ENCODE measurements at regions not wholly inside any gene's neighbourhood (a gene's known extent, or its start where the extent isn't known, plus 50 kb on each side); places are given as distances from the start of the nearest gene placed in this dataset.

GRCh38 chrX:39002466-39002865 is 201.2 kb downstream of the MID1IP1 start:
- TF ChIP-seq, protein P1, sequence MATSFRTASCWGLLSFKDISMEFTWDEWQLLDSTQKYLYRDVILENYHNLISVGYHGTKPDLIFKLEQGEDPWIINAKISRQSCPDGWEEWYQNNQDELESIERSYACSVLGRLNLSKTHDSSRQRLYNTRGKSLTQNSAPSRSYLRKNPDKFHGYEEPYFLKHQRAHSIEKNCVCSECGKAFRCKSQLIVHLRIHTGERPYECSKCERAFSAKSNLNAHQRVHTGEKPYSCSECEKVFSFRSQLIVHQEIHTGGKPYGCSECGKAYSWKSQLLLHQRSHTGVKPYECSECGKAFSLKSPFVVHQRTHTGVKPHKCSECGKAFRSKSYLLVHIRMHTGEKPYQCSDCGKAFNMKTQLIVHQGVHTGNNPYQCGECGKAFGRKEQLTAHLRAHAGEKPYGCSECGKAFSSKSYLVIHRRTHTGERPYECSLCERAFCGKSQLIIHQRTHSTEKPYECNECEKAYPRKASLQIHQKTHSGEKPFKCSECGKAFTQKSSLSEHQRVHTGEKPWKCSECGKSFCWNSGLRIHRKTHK (tag by site-specific recombination; IDR thresholded peaks at IDR 0.05) = no peak
- TF ChIP-seq TCF7L2 (IDR thresholded peaks at IDR 0.05; ENCODE audit: borderline replicate concordance, low read depth, low read length) (no peak), ZNF670 (tag by site-specific recombination; IDR thresholded peaks at IDR 0.05; ENCODE audit: low read depth) (no peak), PRDM1 (tag by site-specific recombination; IDR thresholded peaks at IDR 0.05) (no peak), ZNF354C (tag by site-specific recombination; IDR thresholded peaks at IDR 0.05; ENCODE audit: borderline replicate concordance, low read depth) (no peak), PRDM10 (tag by site-specific recombination; IDR thresholded peaks at IDR 0.05) (no peak), ZNF19 (tag by site-specific recombination; IDR thresholded peaks at IDR 0.05; ENCODE audit: low read depth) (no peak)
- TF ChIP-seq, protein P2, sequence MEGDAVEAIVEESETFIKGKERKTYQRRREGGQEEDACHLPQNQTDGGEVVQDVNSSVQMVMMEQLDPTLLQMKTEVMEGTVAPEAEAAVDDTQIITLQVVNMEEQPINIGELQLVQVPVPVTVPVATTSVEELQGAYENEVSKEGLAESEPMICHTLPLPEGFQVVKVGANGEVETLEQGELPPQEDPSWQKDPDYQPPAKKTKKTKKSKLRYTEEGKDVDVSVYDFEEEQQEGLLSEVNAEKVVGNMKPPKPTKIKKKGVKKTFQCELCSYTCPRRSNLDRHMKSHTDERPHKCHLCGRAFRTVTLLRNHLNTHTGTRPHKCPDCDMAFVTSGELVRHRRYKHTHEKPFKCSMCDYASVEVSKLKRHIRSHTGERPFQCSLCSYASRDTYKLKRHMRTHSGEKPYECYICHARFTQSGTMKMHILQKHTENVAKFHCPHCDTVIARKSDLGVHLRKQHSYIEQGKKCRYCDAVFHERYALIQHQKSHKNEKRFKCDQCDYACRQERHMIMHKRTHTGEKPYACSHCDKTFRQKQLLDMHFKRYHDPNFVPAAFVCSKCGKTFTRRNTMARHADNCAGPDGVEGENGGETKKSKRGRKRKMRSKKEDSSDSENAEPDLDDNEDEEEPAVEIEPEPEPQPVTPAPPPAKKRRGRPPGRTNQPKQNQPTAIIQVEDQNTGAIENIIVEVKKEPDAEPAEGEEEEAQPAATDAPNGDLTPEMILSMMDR (tag by site-specific recombination; IDR thresholded peaks at IDR 0.05) = no peak

All from HEK293 (cell line).